ENCODE measurements at regions not wholly inside any gene's neighbourhood (a gene's known extent, or its start where the extent isn't known, plus 50 kb on each side); places are given as distances from the start of the nearest gene placed in this dataset.

GRCh38 chr14:26888592-26888991 lies 290.8 kb upstream of the NOVA1 start:
- TF ChIP-seq CTCF (IDR thresholded peaks at IDR 0.05; ENCODE audit: poor library complexity, severe bottlenecking) (no peak), POLR2AphosphoS5 (IDR thresholded peaks at IDR 0.05) (no peak), RAD21 (conservative IDR thresholded peaks at IDR 0.05) (no peak), EZH2 (IDR thresholded peaks at IDR 0.05; ENCODE audit: borderline replicate concordance, insufficient read depth, low read length, poor library complexity, severe bottlenecking) (no peak)
